WTC11 (cell line): ENCODE measurements at regions not wholly inside any gene's neighbourhood (a gene's known extent, or its start where the extent isn't known, plus 50 kb on each side); places are given as distances from the start of the nearest gene placed in this dataset.

Experiments
- TEAD4 ChIP-seq: sonication (generic); formaldehyde crosslinking; IDR thresholded peaks from 2 replicates; pipeline ENCODE4 v1.8.0; 2022; ENCODE audit warnings: mild to moderate bottlenecking, missing genetic modification reagents
- TF ChIP-seq, protein P1 (sequence below): fragments of 200-600 bp; IDR thresholded peaks from 2 replicates; pipeline ENCODE4 v1.8.0; 2022; ENCODE audit warnings: antibody characterized with exemption
- TF ChIP-seq, protein P2 (sequence below): sonication (generic); formaldehyde crosslinking; IDR thresholded peaks from 2 replicates; pipeline ENCODE4 v1.8.1; 2022; ENCODE audit warnings: mild to moderate bottlenecking, missing genetic modification reagents, moderate library complexity, borderline replicate concordance

DNA sequence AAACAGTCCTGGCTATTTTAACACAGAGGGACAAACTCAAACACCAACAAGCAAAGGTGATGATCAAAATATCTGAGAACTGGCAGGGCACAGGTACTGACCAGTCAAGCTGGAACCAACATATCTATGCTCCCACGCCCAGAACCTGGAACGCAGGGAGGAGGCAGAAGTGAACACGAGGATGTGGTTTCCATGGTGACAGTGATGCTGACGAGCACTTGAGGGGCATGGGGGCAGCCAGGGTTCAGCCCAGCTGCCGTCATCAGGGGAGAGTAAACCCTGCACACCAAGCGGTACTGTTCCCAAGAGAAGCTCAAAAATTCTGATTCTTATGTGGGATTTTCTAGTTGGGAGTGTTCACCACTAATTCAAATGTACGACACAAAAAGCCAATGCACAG is 113.6 kb upstream of the SFSWAP start:
- TF ChIP-seq, protein P1, sequence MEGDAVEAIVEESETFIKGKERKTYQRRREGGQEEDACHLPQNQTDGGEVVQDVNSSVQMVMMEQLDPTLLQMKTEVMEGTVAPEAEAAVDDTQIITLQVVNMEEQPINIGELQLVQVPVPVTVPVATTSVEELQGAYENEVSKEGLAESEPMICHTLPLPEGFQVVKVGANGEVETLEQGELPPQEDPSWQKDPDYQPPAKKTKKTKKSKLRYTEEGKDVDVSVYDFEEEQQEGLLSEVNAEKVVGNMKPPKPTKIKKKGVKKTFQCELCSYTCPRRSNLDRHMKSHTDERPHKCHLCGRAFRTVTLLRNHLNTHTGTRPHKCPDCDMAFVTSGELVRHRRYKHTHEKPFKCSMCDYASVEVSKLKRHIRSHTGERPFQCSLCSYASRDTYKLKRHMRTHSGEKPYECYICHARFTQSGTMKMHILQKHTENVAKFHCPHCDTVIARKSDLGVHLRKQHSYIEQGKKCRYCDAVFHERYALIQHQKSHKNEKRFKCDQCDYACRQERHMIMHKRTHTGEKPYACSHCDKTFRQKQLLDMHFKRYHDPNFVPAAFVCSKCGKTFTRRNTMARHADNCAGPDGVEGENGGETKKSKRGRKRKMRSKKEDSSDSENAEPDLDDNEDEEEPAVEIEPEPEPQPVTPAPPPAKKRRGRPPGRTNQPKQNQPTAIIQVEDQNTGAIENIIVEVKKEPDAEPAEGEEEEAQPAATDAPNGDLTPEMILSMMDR: no peak
- TF ChIP-seq TEAD4 (CRISPR knock-in tag): no peak
- TF ChIP-seq, protein P2, sequence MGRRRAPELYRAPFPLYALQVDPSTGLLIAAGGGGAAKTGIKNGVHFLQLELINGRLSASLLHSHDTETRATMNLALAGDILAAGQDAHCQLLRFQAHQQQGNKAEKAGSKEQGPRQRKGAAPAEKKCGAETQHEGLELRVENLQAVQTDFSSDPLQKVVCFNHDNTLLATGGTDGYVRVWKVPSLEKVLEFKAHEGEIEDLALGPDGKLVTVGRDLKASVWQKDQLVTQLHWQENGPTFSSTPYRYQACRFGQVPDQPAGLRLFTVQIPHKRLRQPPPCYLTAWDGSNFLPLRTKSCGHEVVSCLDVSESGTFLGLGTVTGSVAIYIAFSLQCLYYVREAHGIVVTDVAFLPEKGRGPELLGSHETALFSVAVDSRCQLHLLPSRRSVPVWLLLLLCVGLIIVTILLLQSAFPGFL: no peak
